22Rv1 (cell line): ENCODE measurements at regions not wholly inside any gene's neighbourhood (a gene's known extent, or its start where the extent isn't known, plus 50 kb on each side); places are given as distances from the start of the nearest gene placed in this dataset.

Experiments used
- ZFX ChIP-seq: fragments of 450-650 bp; IDR thresholded peaks from 2 replicates; pipeline ENCODE4 v1.6.1; 2017; ENCODE audit warnings: antibody characterized with exemption, borderline replicate concordance
- TF ChIP-seq, protein P1 (sequence below): fragments of 450-650 bp; IDR thresholded peaks from 2 replicates; pipeline ENCODE4 v1.5.1; 2017; ENCODE audit warnings: mild to moderate bottlenecking

DNA sequence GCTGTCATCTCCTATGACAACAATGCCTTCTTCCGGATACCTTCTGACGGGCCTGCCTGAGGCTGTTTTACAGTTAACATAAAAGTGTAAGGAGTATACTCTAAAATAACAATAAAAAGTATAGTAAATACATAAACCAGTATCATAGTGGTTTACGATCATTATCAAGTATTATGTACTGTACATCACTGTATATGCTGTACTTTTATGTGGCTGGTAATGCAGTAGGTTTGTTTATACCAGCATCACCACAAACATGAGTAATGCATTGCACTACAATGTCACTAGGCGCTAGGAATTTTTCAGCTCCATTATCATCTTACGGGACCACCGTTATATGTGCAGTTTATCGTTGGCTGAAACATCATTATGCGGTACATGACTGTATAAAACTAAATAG lies 76.5 kb downstream of the VEGFA start:
- TF ChIP-seq, protein P1, sequence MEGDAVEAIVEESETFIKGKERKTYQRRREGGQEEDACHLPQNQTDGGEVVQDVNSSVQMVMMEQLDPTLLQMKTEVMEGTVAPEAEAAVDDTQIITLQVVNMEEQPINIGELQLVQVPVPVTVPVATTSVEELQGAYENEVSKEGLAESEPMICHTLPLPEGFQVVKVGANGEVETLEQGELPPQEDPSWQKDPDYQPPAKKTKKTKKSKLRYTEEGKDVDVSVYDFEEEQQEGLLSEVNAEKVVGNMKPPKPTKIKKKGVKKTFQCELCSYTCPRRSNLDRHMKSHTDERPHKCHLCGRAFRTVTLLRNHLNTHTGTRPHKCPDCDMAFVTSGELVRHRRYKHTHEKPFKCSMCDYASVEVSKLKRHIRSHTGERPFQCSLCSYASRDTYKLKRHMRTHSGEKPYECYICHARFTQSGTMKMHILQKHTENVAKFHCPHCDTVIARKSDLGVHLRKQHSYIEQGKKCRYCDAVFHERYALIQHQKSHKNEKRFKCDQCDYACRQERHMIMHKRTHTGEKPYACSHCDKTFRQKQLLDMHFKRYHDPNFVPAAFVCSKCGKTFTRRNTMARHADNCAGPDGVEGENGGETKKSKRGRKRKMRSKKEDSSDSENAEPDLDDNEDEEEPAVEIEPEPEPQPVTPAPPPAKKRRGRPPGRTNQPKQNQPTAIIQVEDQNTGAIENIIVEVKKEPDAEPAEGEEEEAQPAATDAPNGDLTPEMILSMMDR = no peak
- TF ChIP-seq ZFX = no peak
